Stimulated activated CD8-positive, alpha-beta memory T cell treated with anti-CD3 and anti-CD28 coated beads, Interleukin-7, amount 100 ng/mL, for 24 hours (primary cell): ENCODE measurements at regions not wholly inside any gene's neighbourhood (a gene's known extent, or its start where the extent isn't known, plus 50 kb on each side); places are given as distances from the start of the nearest gene placed in this dataset.

Experiments used
- DNase-seq: peaks from one replicate; pipeline ENCODE4 v3.0.0-alpha.2; 2020; ENCODE audit warnings: low read depth

- no peak for DNase-seq
Observed at GRCh38 chr2:219692521-219692920, 65.1 kb downstream of the SLC4A3 start.

- no peak for DNase-seq
Observed at GRCh38 chr2:219695145-219695709, 67.8 kb downstream of the SLC4A3 start.

- DNase-seq: no peak
Observed at GRCh38 chr2:219697811-219698747, 70.6 kb downstream of the SLC4A3 start.

- no peak for DNase-seq
Observed at GRCh38 chr2:219698748-219699439, 71.5 kb downstream of the SLC4A3 start.

GRCh38 chr2:219699440-219699821 lies 72.0 kb downstream of the SLC4A3 start:
- no peak for DNase-seq

- no peak for DNase-seq
Observed at GRCh38 chr2:219701847-219702634, 74.6 kb downstream of the SLC4A3 start.

GRCh38 chr2:219702796-219703545 lies 75.5 kb downstream of the SLC4A3 start:
- no peak for DNase-seq

GRCh38 chr2:219704878-219705277 lies 77.4 kb downstream of the SLC4A3 start:
- no peak for DNase-seq

- DNase-seq: no peak
Observed at GRCh38 chr2:219706823-219707281, 79.4 kb downstream of the SLC4A3 start.

- DNase-seq: no peak
Observed at GRCh38 chr2:219707496-219708285, 80.3 kb downstream of the SLC4A3 start.

GRCh38 chr2:219709331-219709761 lies 81.9 kb downstream of the SLC4A3 start:
- no peak for DNase-seq

GRCh38 chr2:219713110-219713509 lies 85.7 kb downstream of the SLC4A3 start:
- DNase-seq: no peak

- no peak for DNase-seq
Observed at GRCh38 chr2:219714681-219715400, 87.4 kb downstream of the SLC4A3 start.

- DNase-seq: no peak
Observed at GRCh38 chr2:219718066-219718465, 90.6 kb downstream of the SLC4A3 start.

GRCh38 chr2:219719521-219719920 lies 92.1 kb downstream of the SLC4A3 start:
- no peak for DNase-seq

GRCh38 chr2:219720956-219721355 lies 93.5 kb downstream of the SLC4A3 start:
- no peak for DNase-seq

- DNase-seq: no peak
Observed at GRCh38 chr2:219722276-219722879, 94.9 kb downstream of the SLC4A3 start.

- no peak for DNase-seq
Observed at GRCh38 chr2:219723311-219723710, 95.9 kb downstream of the SLC4A3 start.

GRCh38 chr2:219724628-219725027 lies 97.2 kb downstream of the SLC4A3 start:
- DNase-seq: no peak
